GM23248 (cell line): ENCODE measurements at regions not wholly inside any gene's neighbourhood (a gene's known extent, or its start where the extent isn't known, plus 50 kb on each side); places are given as distances from the start of the nearest gene placed in this dataset.

Experiments
- EZH2 ChIP-seq: fragments of 200-600 bp; sonication (generic); IDR thresholded peaks from 2 replicates; pipeline ENCODE4 v1.6.1; 2018; ENCODE audit warnings: antibody characterized with exemption, mild to moderate bottlenecking; ENCODE audit not compliant: insufficient read depth, poor library complexity, severe bottlenecking
- EZH2phosphoT487 ChIP-seq: fragments of 200-600 bp; sonication (generic); IDR thresholded peaks from 2 replicates; pipeline ENCODE4 v1.6.1; 2018; ENCODE audit warnings: antibody characterized with exemption, moderate library complexity, mild to moderate bottlenecking, low read depth; ENCODE audit not compliant: insufficient read depth

DNA sequence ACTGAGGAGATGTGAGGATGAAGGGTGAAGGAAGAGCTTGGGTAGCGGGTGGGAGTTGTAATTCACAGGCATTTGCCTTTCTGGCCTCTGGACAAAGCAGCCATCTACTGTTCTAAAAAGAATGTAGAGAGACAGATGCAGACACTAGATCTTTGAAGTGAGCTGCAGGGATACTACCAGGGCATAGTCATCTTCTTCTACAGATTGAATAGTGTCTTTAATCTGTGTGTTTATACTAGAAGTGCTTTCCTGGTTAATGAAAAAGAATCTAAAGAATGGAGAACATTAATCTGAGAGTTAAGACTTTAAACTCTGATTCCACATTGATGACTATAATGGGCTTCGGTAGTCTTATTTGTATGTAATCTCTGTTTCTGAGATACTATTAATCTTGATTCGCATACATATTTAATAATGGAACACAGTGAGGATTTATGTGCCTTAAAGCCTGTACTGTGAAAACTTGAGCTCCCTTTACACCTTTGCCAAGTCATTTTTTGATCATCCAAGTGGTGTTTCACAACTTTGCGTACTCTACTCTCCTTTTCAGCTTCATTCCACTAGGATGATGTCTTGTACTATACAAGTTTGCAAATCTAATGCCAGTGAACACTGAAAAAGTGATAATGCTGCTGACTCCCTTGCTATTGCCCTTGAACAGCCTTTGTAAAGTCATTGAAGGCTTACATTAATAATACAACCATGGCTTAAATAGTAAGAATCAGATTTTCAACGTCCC lies 2199.4 kb upstream of the PCDH20 start:
- TF ChIP-seq EZH2 = no peak
- no peak for TF ChIP-seq EZH2phosphoT487
